ENCODE measurements at regions not wholly inside any gene's neighbourhood (a gene's known extent, or its start where the extent isn't known, plus 50 kb on each side); places are given as distances from the start of the nearest gene placed in this dataset.

- Mint-ChIP-seq H3K4me3 (no peak overlapping the region), H3K27ac (no peak overlapping the region), H3K36me3 (ENCODE audit: low read depth) (no peaks in the 10 kb centered on the region), H3K27me3 (ENCODE audit: low read depth) (no peaks in the 10 kb centered on the region), H3K4me1 (ENCODE audit: low read depth) (no peaks in the 10 kb centered on the region), H3K9me3 (no peaks in the 10 kb centered on the region)
- DNase-seq (ENCODE audit: low spot score): no peak
Measured at GRCh38 chr11:112760396-112761059, 200.7 kb upstream of the NCAM1 start.

GRCh38 chr11:112761911-112762706 lies 199.1 kb upstream of the NCAM1 start:
- H3K4me1 Mint-ChIP-seq (ENCODE audit: low read depth): no peaks in the 10 kb centered on the region
- no peaks in the 10 kb centered on the region for H3K9me3 Mint-ChIP-seq
- DNase-seq (ENCODE audit: low spot score): no peak
- no peaks in the 10 kb centered on the region for H3K36me3 Mint-ChIP-seq (ENCODE audit: low read depth)
- H3K4me3 Mint-ChIP-seq: no peak overlapping the region
- no peaks in the 10 kb centered on the region for H3K27me3 Mint-ChIP-seq (ENCODE audit: low read depth)
- no peak overlapping the region for H3K27ac Mint-ChIP-seq

- Mint-ChIP-seq H3K4me3 (no peak overlapping the region), H3K27ac (no peak overlapping the region), H3K36me3 (ENCODE audit: low read depth) (no peaks in the 10 kb centered on the region), H3K9me3 (no peaks in the 10 kb centered on the region), H3K27me3 (ENCODE audit: low read depth) (no peaks in the 10 kb centered on the region), H3K4me1 (ENCODE audit: low read depth) (no peaks in the 10 kb centered on the region)
- no peak for DNase-seq (ENCODE audit: low spot score)
Measured at GRCh38 chr11:112762707-112763090, 198.5 kb upstream of the NCAM1 start.

- Mint-ChIP-seq H3K27ac (no peak overlapping the region), H3K9me3 (no peaks in the 10 kb centered on the region), H3K27me3 (ENCODE audit: low read depth) (no peaks in the 10 kb centered on the region), H3K36me3 (ENCODE audit: low read depth) (no peaks in the 10 kb centered on the region), H3K4me3 (no peak overlapping the region), H3K4me1 (ENCODE audit: low read depth) (no peaks in the 10 kb centered on the region)
- no peak for DNase-seq (ENCODE audit: low spot score)
Measured at GRCh38 chr11:112765337-112765736, 195.9 kb upstream of the NCAM1 start.

GRCh38 chr11:112769170-112769569 lies 192.1 kb upstream of the NCAM1 start:
- Mint-ChIP-seq H3K4me1 (ENCODE audit: low read depth) (peaks cover 2% of the 10 kb centered on the region), H3K36me3 (ENCODE audit: low read depth) (no peaks in the 10 kb centered on the region), H3K4me3 (no peak overlapping the region), H3K27ac (no peak overlapping the region), H3K27me3 (ENCODE audit: low read depth) (no peaks in the 10 kb centered on the region), H3K9me3 (no peaks in the 10 kb centered on the region)
- no peak for DNase-seq (ENCODE audit: low spot score)

- H3K27ac Mint-ChIP-seq: no peak overlapping the region
- DNase-seq (ENCODE audit: low spot score): no peak
- H3K9me3 Mint-ChIP-seq: no peaks in the 10 kb centered on the region
- H3K4me1 Mint-ChIP-seq (ENCODE audit: low read depth): peaks cover 2% of the 10 kb centered on the region
- no peak overlapping the region for H3K4me3 Mint-ChIP-seq
- no peaks in the 10 kb centered on the region for H3K27me3 Mint-ChIP-seq (ENCODE audit: low read depth)
- no peaks in the 10 kb centered on the region for H3K36me3 Mint-ChIP-seq (ENCODE audit: low read depth)
Measured at GRCh38 chr11:112769584-112769983, 191.6 kb upstream of the NCAM1 start.

- Mint-ChIP-seq H3K9me3 (no peaks in the 10 kb centered on the region), H3K4me1 (ENCODE audit: low read depth) (peaks cover 2% of the 10 kb centered on the region), H3K27ac (no peak overlapping the region), H3K27me3 (ENCODE audit: low read depth) (no peaks in the 10 kb centered on the region), H3K36me3 (ENCODE audit: low read depth) (no peaks in the 10 kb centered on the region), H3K4me3 (no peak overlapping the region)
- no peak for DNase-seq (ENCODE audit: low spot score)
Measured at GRCh38 chr11:112770033-112770432, 191.2 kb upstream of the NCAM1 start.

- Mint-ChIP-seq H3K4me3 (no peak overlapping the region), H3K36me3 (ENCODE audit: low read depth) (no peaks in the 10 kb centered on the region), H3K27me3 (ENCODE audit: low read depth) (no peaks in the 10 kb centered on the region), H3K27ac (no peak overlapping the region), H3K9me3 (no peaks in the 10 kb centered on the region), H3K4me1 (ENCODE audit: low read depth) (peaks cover 2% of the 10 kb centered on the region)
- no peak for DNase-seq (ENCODE audit: low spot score)
Measured at GRCh38 chr11:112770487-112770886, 190.7 kb upstream of the NCAM1 start.

- Mint-ChIP-seq H3K27ac (no peak overlapping the region), H3K27me3 (ENCODE audit: low read depth) (no peaks in the 10 kb centered on the region), H3K4me3 (no peak overlapping the region), H3K9me3 (no peaks in the 10 kb centered on the region), H3K4me1 (ENCODE audit: low read depth) (peaks cover 2% of the 10 kb centered on the region), H3K36me3 (ENCODE audit: low read depth) (no peaks in the 10 kb centered on the region)
- DNase-seq (ENCODE audit: low spot score): no peak
Measured at GRCh38 chr11:112771851-112772250, 189.4 kb upstream of the NCAM1 start.

GRCh38 chr11:112773264-112773663 lies 188.0 kb upstream of the NCAM1 start:
- peaks cover 2% of the 10 kb centered on the region for H3K4me1 Mint-ChIP-seq (ENCODE audit: low read depth)
- H3K36me3 Mint-ChIP-seq (ENCODE audit: low read depth): no peaks in the 10 kb centered on the region
- H3K27me3 Mint-ChIP-seq (ENCODE audit: low read depth): no peaks in the 10 kb centered on the region
- H3K4me3 Mint-ChIP-seq: no peak overlapping the region
- no peak overlapping the region for H3K27ac Mint-ChIP-seq
- H3K9me3 Mint-ChIP-seq: no peaks in the 10 kb centered on the region
- no peak for DNase-seq (ENCODE audit: low spot score)

GRCh38 chr11:112776834-112777233 lies 184.4 kb upstream of the NCAM1 start:
- Mint-ChIP-seq H3K36me3 (ENCODE audit: low read depth) (no peaks in the 10 kb centered on the region), H3K4me3 (no peak overlapping the region), H3K27me3 (ENCODE audit: low read depth) (no peaks in the 10 kb centered on the region), H3K9me3 (no peaks in the 10 kb centered on the region), H3K4me1 (ENCODE audit: low read depth) (peaks cover 2% of the 10 kb centered on the region), H3K27ac (no peak overlapping the region)
- DNase-seq (ENCODE audit: low spot score): no peak

- H3K9me3 Mint-ChIP-seq: no peaks in the 10 kb centered on the region
Measured at GRCh38 chr11:112777283-112777751, 183.9 kb upstream of the NCAM1 start.

GRCh38 chr11:112778091-112778876 lies 182.9 kb upstream of the NCAM1 start:
- H3K36me3 Mint-ChIP-seq (ENCODE audit: low read depth): no peaks in the 10 kb centered on the region
- no peaks in the 10 kb centered on the region for H3K4me1 Mint-ChIP-seq (ENCODE audit: low read depth)
- no peak for DNase-seq (ENCODE audit: low spot score)
- H3K9me3 Mint-ChIP-seq: no peaks in the 10 kb centered on the region
- H3K27ac Mint-ChIP-seq: no peak overlapping the region
- H3K4me3 Mint-ChIP-seq: no peak overlapping the region
- no peaks in the 10 kb centered on the region for H3K27me3 Mint-ChIP-seq (ENCODE audit: low read depth)

More at GRCh38 chr11:112777283-112777751, 183.9 kb upstream of the NCAM1 start:
- H3K4me3 Mint-ChIP-seq: no peak overlapping the region
- H3K36me3 Mint-ChIP-seq (ENCODE audit: low read depth): no peaks in the 10 kb centered on the region
- H3K27me3 Mint-ChIP-seq (ENCODE audit: low read depth): no peaks in the 10 kb centered on the region
- no peak overlapping the region for H3K27ac Mint-ChIP-seq
- no peaks in the 10 kb centered on the region for H3K4me1 Mint-ChIP-seq (ENCODE audit: low read depth)
- no peak for DNase-seq (ENCODE audit: low spot score)

GRCh38 chr11:112778877-112779266 lies 182.3 kb upstream of the NCAM1 start:
- Mint-ChIP-seq H3K4me1 (ENCODE audit: low read depth) (no peaks in the 10 kb centered on the region), H3K4me3 (no peak overlapping the region), H3K27ac (no peak overlapping the region), H3K36me3 (ENCODE audit: low read depth) (no peaks in the 10 kb centered on the region), H3K27me3 (ENCODE audit: low read depth) (no peaks in the 10 kb centered on the region), H3K9me3 (no peaks in the 10 kb centered on the region)
- DNase-seq (ENCODE audit: low spot score): no peak

Measured in T-helper 2 cell treated with Interferon-gamma antibody and Interleukin-4, amounts not matched to agents 5 μg/mL and 100 μg/mL, for 36 hours (primary cell).